Skeletal muscle tissue (tissue), 3 donors: ENCODE measurements at regions not wholly inside any gene's neighbourhood (a gene's known extent, or its start where the extent isn't known, plus 50 kb on each side); places are given as distances from the start of the nearest gene placed in this dataset.
A peak's percentile ranks its signal among the peaks of the same experiment; 100 is the strongest.

Experiments
- H3K27ac ChIP-seq: one replicate; pipeline ENCODE4 v1.7.0; 2013; ENCODE audit warnings: mild to moderate bottlenecking, low read depth, low read length, inconsistent platforms
- H3K27me3 ChIP-seq, 3 donors: one replicate each; pipeline ENCODE4 v1.7.0; 2013; ENCODE audit warnings: low read length in 3 of 3; ENCODE audit not compliant: control insufficient read depth in 3 of 3, insufficient read depth in 3 of 3
- H3K36me3 ChIP-seq, 3 donors: one replicate each; pipeline ENCODE4 v1.7.0; 2013; ENCODE audit warnings: low read length in 3 of 3; ENCODE audit not compliant: control insufficient read depth in 3 of 3, insufficient read depth in 3 of 3
- H3K4me1 ChIP-seq, 3 donors: one replicate each; pipeline ENCODE4 v1.7.0; 2013; ENCODE audit warnings: low read length in 3 of 3, mild to moderate bottlenecking in 3 of 3; ENCODE audit not compliant: control insufficient read depth in 3 of 3, insufficient read depth in 3 of 3
- H3K4me3 ChIP-seq, 3 donors: one replicate each; pipeline ENCODE4 v1.7.0; 2013; ENCODE audit warnings: low read length in 3 of 3
- H3K9ac ChIP-seq, 3 donors: one replicate each; pipeline ENCODE4 v1.7.0; 2013; ENCODE audit warnings: low read length in 3 of 3, mild to moderate bottlenecking in 3 of 3, moderate library complexity in 2 of 3, low read depth in 1 of 3
- H3K9me3 ChIP-seq, 3 donors: one replicate each; pipeline ENCODE4 v1.7.0; 2013; ENCODE audit warnings: low read length in 3 of 3; ENCODE audit not compliant: control insufficient read depth in 3 of 3
- donor health status: Osteomylitis.

GRCh38 chr17:77769762-77770161 is 188.7 kb upstream of the TNRC6C start:
- no peaks in the 10 kb centered on the region for H3K36me3 ChIP-seq
- H3K4me3 ChIP-seq = no peak overlapping the region
- H3K9ac ChIP-seq = no peak overlapping the region
- no peaks in the 10 kb centered on the region for H3K9me3 ChIP-seq
- H3K27me3 ChIP-seq = peaks cover 0 to 8% (median 0%) of the 10 kb centered on the region in 3 donors
- no peak overlapping the region for H3K27ac ChIP-seq
- peaks cover 2 to 5% (median 3%) of the 10 kb centered on the region in 3 donors for H3K4me1 ChIP-seq

GRCh38 chr17:77770331-77771105 is 188.0 kb upstream of the TNRC6C start:
- H3K27me3 ChIP-seq = peaks cover 0 to 8% (median 0%) of the 10 kb centered on the region in 3 donors
- no peak overlapping the region for H3K27ac ChIP-seq
- no peak overlapping the region for H3K9ac ChIP-seq
- no peak overlapping the region for H3K4me3 ChIP-seq
- H3K36me3 ChIP-seq = no peaks in the 10 kb centered on the region
- no peaks in the 10 kb centered on the region for H3K9me3 ChIP-seq
- peaks cover 2 to 5% (median 3%) of the 10 kb centered on the region in 3 donors for H3K4me1 ChIP-seq

GRCh38 chr17:77771145-77771544 is 187.4 kb upstream of the TNRC6C start:
- Histone ChIP-seq H3K36me3 (no peaks in the 10 kb centered on the region), H3K9ac (no peak overlapping the region), H3K27ac (no peak overlapping the region), H3K27me3 (peaks cover 0 to 8% (median 0%) of the 10 kb centered on the region in 3 donors), H3K9me3 (no peaks in the 10 kb centered on the region), H3K4me1 (peaks cover 2 to 5% (median 3%) of the 10 kb centered on the region in 3 donors), H3K4me3 (no peak overlapping the region)

- Histone ChIP-seq H3K27me3 (peaks cover 0 to 5% (median 0%) of the 10 kb centered on the region in 3 donors), H3K27ac (no peak overlapping the region), H3K4me3 (no peak overlapping the region), H3K4me1 (peaks cover 2 to 5% (median 3%) of the 10 kb centered on the region in 3 donors), H3K9me3 (no peaks in the 10 kb centered on the region), H3K9ac (no peak overlapping the region), H3K36me3 (no peaks in the 10 kb centered on the region)
These were observed 186.9 kb upstream of the TNRC6C start for GRCh38 chr17:77771587-77771986.

GRCh38 chr17:77771998-77772397 is 186.5 kb upstream of the TNRC6C start:
- H3K4me3 ChIP-seq = no peak overlapping the region
- H3K4me1 ChIP-seq = peaks cover 2 to 5% (median 3%) of the 10 kb centered on the region in 3 donors
- no peak overlapping the region for H3K9ac ChIP-seq
- peaks cover 0 to 5% (median 0%) of the 10 kb centered on the region in 3 donors for H3K27me3 ChIP-seq
- H3K36me3 ChIP-seq = no peaks in the 10 kb centered on the region
- H3K9me3 ChIP-seq = no peaks in the 10 kb centered on the region
- H3K27ac ChIP-seq = no peak overlapping the region

GRCh38 chr17:77772461-77772897 is 186.0 kb upstream of the TNRC6C start:
- peaks cover 2 to 5% (median 3%) of the 10 kb centered on the region in 3 donors for H3K4me1 ChIP-seq
- no peak overlapping the region for H3K27ac ChIP-seq
- no peaks in the 10 kb centered on the region for H3K36me3 ChIP-seq
- H3K27me3 ChIP-seq = peaks cover 0 to 5% (median 0%) of the 10 kb centered on the region in 3 donors
- H3K9ac ChIP-seq = no peak overlapping the region
- no peak overlapping the region for H3K4me3 ChIP-seq
- no peaks in the 10 kb centered on the region for H3K9me3 ChIP-seq

- Histone ChIP-seq H3K36me3 (no peaks in the 10 kb centered on the region), H3K9ac (no peak overlapping the region), H3K4me1 (peaks cover 2 to 5% (median 3%) of the 10 kb centered on the region in 3 donors), H3K27me3 (peaks cover 0 to 5% (median 0%) of the 10 kb centered on the region in 3 donors), H3K27ac (no peak overlapping the region), H3K9me3 (no peaks in the 10 kb centered on the region), H3K4me3 (no peak overlapping the region)
These were observed 185.6 kb upstream of the TNRC6C start for GRCh38 chr17:77772899-77773358.

- Histone ChIP-seq H3K27me3 (peaks cover 0 to 5% (median 0%) of the 10 kb centered on the region in 3 donors), H3K9ac (no peak overlapping the region), H3K27ac (no peak overlapping the region), H3K9me3 (no peaks in the 10 kb centered on the region), H3K4me1 (peaks cover 7 to 14% (median 13%) of the 10 kb centered on the region in 3 donors), H3K4me3 (no peak overlapping the region), H3K36me3 (no peaks in the 10 kb centered on the region)
These were observed 184.3 kb upstream of the TNRC6C start for GRCh38 chr17:77774182-77774581.

GRCh38 chr17:77778636-77779489 is 179.6 kb upstream of the TNRC6C start:
- no peak overlapping the region for H3K27ac ChIP-seq
- no peaks in the 10 kb centered on the region for H3K36me3 ChIP-seq
- H3K4me3 ChIP-seq = peak overlapping the region in 1 of 3 donors; percentile 29
- peak overlapping the region in 2 of 3 donors; percentile 12 to 70 for H3K9ac ChIP-seq
- H3K27me3 ChIP-seq = peaks cover 0 to 9% (median 3%) of the 10 kb centered on the region in 3 donors
- H3K9me3 ChIP-seq = no peaks in the 10 kb centered on the region
- H3K4me1 ChIP-seq = peaks cover 15 to 26% (median 25%) of the 10 kb centered on the region in 3 donors
